Panc1 (cell line): ENCODE measurements at regions not wholly inside any gene's neighbourhood (a gene's known extent, or its start where the extent isn't known, plus 50 kb on each side); places are given as distances from the start of the nearest gene placed in this dataset.

ENCODE experiments used
- CTCF ChIP-seq: fragments of 450-650 bp; IDR thresholded peaks from 2 replicates; pipeline ENCODE4 v1.5.1; 2017; ENCODE audit warnings: mild to moderate bottlenecking
- POLR2AphosphoS5 ChIP-seq: IDR thresholded peaks from 2 replicates; pipeline ENCODE4 v1.6.1; 2012; ENCODE audit warnings: mild to moderate bottlenecking, low read depth, low read length, moderate library complexity
- SIN3A ChIP-seq: IDR thresholded peaks from 2 replicates; pipeline ENCODE4 v1.6.1; 2012; ENCODE audit warnings: low read depth, mild to moderate bottlenecking, low read length, moderate library complexity, borderline replicate concordance; ENCODE audit not compliant: insufficient read depth
- TCF7L2 ChIP-seq: IDR thresholded peaks from 2 replicates; pipeline ENCODE4 v1.6.1; 2011; ENCODE audit warnings: mild to moderate bottlenecking, low read depth, low read length, inconsistent platforms
- TF ChIP-seq, protein P1 (sequence below), 2 experiments: IDR thresholded peaks; 2 replicates each; pipeline ENCODE4 v1.6.1; 2011 to 2012; ENCODE audit warnings: low read depth in 2 of 2, control low read depth in 1 of 2, low read length in 1 of 2, mild to moderate bottlenecking in 1 of 2, moderate library complexity in 1 of 2; ENCODE audit not compliant: insufficient read depth in 1 of 2

DNA sequence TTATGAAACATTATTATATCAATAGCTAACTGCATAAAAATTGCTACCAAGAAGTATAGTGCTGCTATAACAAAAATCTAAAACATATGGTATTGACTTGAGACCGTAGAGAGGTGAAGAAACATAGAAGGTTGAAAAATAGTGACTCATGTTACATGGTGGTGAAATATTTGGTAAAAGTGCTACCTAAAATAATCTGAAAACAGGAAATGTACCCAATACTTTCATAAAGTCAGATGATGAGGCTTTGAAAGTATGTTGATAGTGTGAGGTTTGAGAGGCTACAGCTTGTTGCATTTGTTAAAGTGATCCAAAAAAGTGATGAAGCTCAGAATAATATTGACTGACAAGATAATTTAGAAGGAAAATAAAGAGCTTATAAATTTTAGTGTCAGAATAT is 718.7 kb upstream of the SLC8A1 start:
- TF ChIP-seq CTCF (no peak), POLR2AphosphoS5 (no peak), SIN3A (no peak), TCF7L2 (no peak)
- TF ChIP-seq, protein P1, sequence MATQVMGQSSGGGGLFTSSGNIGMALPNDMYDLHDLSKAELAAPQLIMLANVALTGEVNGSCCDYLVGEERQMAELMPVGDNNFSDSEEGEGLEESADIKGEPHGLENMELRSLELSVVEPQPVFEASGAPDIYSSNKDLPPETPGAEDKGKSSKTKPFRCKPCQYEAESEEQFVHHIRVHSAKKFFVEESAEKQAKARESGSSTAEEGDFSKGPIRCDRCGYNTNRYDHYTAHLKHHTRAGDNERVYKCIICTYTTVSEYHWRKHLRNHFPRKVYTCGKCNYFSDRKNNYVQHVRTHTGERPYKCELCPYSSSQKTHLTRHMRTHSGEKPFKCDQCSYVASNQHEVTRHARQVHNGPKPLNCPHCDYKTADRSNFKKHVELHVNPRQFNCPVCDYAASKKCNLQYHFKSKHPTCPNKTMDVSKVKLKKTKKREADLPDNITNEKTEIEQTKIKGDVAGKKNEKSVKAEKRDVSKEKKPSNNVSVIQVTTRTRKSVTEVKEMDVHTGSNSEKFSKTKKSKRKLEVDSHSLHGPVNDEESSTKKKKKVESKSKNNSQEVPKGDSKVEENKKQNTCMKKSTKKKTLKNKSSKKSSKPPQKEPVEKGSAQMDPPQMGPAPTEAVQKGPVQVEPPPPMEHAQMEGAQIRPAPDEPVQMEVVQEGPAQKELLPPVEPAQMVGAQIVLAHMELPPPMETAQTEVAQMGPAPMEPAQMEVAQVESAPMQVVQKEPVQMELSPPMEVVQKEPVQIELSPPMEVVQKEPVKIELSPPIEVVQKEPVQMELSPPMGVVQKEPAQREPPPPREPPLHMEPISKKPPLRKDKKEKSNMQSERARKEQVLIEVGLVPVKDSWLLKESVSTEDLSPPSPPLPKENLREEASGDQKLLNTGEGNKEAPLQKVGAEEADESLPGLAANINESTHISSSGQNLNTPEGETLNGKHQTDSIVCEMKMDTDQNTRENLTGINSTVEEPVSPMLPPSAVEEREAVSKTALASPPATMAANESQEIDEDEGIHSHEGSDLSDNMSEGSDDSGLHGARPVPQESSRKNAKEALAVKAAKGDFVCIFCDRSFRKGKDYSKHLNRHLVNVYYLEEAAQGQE (IDR thresholded peaks at IDR 0.05; ENCODE audit: insufficient read depth in 1 of 2, low read depth in 2 of 2, low read length in 1 of 2) = no peak
